Brain pericyte (primary cell): ENCODE measurements at regions not wholly inside any gene's neighbourhood (a gene's known extent, or its start where the extent isn't known, plus 50 kb on each side); places are given as distances from the start of the nearest gene placed in this dataset.
"Not testable (repeated sequence)": the region's sequence is repeated elsewhere in the genome, so short reads cannot be mapped to it uniquely, and the experiment has no call there.

Source experiments
- DNase-seq: peaks from one replicate; pipeline ENCODE4 v3.0.0-alpha.2; 2012; ENCODE audit warnings: low read depth, low spot score

DNA sequence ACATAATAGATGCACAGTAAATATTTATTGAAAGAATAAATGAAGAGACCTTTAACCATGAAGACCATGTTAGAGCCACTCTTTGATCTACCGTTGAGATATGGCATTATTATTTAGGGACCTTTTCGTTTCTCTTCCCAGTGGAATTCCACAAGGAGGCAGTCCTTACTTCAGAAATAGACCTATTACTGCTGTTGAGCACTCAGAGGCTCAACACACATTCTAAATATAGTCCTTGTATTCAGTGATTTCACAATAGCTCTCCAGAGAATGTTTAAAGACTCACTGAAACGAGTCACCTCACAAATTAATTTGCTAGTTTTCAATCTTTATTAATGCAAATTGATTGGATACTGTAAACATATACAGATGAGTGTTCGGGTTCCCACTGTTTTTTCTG lies 603.8 kb downstream of the CDH8 start:
- DNase-seq, result no peak

DNA sequence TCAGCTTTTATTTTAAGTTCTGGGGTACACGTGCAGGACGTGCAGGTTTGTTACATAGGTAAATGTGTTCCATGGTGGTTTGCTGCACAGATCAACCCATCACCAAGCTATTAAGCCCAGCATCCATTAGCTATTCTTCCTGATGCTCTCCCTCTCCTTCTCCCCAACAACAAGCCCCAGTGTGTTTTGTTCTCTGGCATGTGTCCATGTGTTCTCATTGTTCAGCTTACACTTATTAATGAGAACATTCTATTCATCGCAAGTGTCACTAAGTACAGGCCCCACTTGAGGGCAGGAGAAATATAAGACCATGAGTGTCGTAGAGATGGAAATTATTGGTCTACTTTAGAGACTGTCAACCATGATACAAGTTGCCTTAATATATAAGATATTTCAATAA lies 615.1 kb downstream of the CDH8 start:
- DNase-seq, result no peak

DNA sequence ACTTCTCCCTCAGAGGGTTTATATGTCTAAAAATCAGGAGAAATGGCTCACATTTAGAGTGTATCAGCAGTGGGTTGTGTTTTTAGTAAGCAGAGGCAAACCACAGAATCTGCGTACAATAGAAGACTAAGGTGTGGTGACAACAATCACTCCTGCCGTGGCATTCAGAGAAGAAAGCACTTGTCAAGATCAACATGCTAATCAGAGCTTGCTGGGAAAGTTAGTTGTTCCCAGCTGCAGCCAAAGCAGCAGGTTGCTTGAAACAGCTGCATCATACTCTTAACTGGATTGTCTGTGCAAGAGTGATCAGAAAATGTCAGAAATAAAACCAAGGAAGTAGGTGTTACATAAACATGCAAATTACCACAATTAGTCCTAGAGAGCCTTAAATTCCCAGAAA lies 616.4 kb downstream of the CDH8 start:
- DNase-seq, result no peak

DNA sequence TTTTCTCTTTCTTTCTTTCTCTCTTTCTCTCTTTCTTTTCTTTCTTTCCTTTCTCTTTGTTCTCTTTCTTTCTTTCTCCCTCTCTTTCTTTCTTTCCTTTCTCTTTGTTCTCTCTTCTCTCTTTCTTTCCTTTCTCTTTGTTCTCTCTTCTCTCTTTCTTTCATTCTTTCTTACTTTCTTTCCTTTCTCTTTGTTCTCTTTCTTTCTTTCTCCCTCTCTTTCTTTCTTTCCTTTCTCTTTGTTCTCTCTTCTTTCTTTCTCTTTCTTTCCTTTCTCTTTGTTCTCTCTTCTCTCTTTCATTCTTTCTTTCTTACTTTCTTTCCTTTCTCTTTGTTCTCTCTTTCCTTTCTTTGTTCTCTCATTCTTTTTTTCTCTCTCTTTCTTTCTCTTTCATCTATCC lies 617.4 kb downstream of the CDH8 start:
- DNase-seq, result not testable (repeated sequence)

DNA sequence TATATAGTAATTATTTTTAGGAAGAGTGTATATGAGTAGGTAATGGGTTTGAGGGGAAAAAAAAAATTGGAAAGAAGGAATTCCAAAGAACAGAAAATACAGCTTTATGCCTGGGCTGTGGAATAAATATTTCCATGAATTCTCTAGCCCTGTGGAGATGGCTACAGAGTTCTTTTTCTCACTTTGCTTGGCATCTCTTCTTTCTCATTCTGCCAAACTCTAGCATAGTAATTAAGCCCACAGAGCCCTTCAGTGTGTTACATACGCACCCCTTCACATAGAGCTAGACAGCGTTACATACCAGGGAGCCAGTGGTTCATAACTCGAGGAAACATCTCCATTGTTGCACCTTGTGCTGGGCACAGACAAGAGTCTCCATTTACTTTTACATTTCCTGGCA lies 621.1 kb downstream of the CDH8 start:
- DNase-seq, result no peak

DNA sequence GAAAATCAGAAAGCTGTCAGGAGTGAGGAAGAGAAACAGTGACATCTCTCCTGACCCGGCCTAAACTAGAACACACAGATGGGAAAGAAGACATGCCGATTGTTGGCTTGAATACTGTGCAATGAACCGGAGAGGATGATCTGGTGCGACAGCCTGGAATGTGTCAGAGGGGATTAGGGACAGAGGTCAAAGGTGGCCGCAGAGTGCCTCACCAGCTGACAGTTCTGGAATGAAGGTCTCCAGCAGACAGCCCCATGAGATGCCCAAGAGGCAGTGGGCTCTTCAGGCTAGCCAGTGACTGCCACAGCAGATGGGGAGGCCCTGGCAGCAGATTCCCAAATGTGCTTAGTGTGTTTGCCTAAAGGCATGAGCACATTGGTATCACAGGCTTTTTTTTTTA lies 623.2 kb downstream of the CDH8 start:
- DNase-seq, result no peak

DNA sequence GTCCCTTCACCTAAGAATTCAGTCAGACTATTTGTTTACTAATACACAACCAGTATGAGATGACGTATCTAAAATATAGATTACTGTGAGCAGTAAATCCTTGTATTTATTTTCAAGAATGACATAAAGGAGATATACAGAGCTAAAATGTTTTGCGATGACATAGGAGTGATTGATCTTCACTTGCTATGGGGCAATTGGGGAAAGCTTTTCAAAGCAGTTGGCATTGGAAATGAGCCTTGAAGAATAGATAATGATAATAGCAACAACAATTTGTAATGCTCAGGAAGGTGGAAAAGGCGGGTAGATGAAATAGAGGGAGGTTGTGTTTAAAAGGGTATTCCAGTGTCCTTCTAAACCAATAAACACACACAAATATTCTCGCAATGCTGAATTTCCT lies 623.7 kb downstream of the CDH8 start:
- no peak for DNase-seq

DNA sequence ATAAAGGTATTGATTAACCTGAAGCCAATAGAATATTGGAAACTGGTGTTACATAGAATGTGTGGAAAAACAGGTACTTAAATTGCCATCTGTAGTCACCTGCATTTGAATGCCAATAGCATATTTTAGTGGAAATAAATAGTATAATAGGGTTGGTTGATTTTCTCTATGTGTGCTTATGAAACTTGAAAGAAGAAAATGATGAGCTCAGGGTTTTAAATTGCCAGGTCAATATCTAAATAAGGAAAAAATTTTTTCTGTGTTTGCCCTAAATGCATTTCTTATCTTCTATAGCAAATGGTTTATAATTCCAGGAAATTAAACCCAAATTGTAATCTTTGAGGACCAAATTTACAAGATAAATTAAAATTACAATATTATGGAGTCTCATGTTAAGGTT lies 626.6 kb downstream of the CDH8 start:
- no peak for DNase-seq

DNA sequence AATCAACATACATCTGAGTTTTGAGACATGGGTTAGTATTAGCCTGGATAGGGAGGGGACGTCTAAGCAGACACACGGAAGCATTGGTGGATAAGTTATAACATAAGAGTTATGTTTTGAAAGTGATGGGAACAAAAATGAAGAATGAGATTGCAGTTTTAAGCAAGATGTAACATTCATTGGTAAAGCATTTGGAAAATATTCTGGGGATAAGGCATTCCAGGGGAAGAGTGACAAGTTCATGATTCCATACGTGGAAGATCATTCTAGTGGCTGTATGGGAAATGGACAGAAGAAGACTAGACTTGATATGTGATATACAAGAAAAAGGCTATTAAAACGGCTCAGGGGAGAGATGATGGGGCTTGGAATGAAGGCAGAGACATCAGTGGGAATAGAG lies 632.9 kb downstream of the CDH8 start:
- no peak for DNase-seq

DNA sequence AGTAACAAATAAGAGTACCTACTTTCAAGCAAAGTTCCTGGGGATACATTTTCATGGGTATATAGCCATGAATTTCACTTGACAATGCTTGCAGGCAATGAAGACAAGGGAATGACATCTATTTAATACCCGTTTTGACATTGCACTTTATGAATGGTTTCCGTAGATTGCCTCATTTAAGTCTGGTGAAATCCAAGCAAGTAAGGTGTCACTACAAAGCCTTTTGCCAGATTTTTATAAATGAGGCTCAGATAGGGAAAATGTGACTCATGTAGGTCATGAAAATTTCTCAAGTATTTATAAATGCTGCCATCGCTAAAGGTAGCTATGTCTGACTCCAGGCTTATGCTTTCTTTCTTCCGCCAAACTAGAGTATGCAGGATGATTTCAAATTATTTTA lies 644.3 kb downstream of the CDH8 start:
- DNase-seq, result no peak

DNA sequence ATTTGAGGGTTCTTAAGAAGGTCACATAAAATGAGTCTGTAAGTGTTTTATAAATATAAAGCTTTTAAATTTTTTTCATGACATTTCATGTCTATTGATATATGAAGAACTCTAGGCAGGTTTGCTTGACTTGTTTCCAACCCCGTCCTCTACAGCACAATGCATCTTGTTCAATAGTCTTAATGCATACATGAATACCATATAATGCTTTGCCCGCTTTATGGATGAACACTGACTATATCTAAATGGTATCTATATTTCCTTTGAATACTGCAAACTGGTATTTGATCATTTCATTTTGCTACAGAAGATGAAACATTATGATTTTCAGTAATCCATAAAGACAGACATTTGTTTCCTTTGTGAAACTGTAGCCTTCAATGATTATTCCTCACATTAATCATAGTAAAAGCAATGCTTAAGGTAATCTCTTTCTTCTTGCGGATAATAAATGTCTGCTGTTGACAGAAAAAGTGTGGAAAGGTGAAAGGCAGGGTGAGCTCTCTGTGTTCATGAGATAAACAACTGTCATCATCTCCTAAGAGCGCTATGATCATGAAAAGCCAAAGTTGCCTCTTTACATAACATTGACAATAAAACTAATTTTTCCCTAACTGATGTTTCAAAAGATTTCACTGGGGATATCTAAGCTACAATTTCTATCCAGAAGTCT lies 645.1 kb downstream of the CDH8 start:
- no peak for DNase-seq

DNA sequence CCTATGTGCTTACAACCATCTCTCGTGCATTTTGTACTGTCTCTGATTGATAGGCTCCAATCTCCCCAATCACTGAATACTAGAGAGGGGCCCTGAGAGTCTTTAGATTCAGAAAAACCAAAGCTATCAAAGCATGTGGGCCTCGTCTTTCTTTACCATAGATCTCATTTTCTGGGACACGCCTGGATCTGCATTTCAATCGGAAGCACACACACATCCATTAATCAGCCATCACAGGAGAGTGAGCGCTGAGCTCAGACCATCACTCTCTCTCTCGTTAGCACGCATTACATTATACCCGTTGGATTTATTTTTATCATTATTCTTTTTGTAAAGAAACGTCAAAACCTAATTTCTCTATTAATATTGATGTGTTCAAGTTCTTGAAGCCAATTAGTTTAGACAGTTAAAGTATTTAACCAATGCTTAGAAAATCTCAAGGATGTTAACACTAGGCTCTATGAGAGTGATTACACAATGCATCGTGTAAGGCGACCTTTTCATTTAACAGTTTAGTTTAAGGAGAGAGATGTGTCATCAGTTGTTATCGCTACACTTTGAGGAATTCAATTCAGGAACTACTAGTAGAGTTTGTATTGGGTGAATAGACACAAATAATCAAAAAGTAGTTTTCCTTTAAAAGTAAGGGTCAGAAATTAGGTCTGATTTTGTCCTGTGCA lies 650.7 kb downstream of the CDH8 start:
- DNase-seq, result no peak

DNA sequence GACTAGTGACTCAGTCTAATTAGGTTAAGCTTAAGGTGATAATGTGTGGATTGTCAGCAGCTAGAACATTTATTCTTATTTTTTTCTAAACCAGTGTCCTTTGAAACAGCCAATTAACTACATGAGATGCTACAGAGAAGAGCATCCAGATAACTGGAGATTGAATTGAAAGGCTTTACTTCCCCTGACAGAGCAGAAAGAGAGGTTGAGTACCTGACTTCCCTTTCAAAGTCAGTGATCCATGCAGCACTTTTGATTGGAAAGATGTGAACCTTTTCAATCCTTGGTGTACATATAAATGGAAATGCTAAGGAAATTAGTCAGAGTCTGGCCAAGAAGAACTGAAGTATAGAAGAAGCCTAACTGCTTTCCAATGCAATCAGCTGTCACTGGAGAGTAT lies 653.8 kb downstream of the CDH8 start:
- no peak for DNase-seq

DNA sequence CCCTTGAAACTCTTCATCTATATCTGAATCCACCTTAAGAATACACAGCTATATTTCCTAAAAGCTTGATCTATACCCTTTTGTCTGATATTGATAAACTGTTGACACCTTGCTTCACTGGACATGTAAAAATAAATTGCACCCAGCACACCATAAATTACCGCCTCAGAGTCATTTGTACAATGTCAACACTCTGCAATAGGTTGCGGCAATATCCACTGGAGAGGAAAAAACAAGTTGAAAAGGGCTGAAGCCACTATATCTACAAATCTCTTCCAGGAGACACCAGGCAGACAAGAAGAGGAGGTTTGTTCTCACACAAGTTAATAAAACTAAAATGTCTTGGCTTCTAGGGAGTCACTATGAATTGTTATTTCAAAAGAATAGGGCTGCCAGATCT lies 656.9 kb downstream of the CDH8 start:
- no peak for DNase-seq

DNA sequence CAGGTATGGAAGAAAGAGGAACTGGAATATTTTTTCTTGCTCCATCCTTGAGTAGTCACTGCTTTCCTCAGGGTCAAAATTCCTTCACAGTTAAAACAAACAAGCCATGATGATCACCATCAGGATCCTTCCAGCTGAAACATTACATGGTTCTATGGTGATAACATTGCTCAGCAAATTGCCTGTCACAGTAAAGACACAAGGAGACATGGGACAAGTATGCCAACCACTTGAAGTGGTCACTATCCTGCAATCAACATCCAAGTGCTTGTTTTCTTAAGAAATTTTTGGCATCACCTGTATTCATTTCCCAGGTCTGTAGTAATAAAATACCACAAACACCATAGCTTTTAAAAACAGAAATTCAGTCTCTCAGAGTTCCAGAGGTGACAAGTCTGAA lies 662.2 kb downstream of the CDH8 start:
- DNase-seq, result no peak

DNA sequence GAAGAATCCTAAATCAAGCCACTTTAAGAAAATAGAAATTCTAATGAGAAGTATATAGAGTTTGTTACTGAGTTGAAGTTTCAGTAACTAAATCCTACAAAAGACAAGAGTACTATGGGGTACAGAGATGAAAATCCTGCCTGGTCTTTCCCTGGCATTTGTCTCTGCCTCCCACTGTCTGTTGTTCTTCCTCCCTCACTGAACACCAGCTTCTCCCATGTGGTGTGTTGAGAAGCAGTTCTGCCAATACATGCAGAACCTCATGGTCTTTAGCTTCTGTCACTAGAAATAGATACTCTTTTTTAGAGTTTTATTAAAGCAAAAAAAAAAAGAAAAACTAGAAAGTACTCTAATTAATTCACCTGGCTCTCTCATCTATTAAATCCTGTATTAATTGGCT lies 664.4 kb downstream of the CDH8 start:
- DNase-seq, result no peak

DNA sequence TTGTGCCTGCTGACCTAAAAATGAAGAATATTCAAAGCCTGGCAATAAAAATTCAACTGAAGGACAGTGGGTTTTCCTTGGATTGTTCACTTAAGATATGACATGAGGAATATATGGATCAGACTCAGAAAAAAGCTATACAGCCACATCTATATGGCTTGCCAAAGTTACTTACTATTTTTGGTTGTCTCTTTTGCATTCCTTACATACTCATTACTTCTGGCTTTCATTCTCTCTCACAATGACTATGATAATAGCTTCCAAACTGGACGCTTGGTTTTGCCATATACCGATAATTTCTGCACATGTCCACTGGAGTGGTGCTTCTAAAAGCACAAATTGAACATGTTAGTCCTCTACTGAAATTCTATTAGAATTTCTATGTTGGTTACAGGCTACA lies 664.9 kb downstream of the CDH8 start:
- DNase-seq, result no peak

DNA sequence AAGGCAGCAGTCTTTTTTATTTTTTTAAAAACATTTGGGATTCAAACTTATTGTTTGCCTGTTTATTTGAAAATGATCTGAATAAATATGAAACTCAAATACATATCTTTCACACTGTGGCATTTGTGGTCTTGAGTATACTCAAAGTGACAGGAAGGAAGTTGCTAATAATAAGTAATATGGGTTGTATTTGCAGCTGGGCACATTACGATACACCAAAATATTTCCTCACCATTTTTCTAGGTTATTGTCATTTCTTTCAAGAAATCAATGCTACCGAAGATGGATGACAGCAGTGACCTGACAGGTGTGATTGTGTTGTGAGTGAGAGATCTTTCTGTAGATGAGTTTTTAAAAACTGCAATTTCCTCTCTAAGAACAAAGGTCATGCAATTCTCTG lies 665.7 kb downstream of the CDH8 start:
- no peak for DNase-seq

DNA sequence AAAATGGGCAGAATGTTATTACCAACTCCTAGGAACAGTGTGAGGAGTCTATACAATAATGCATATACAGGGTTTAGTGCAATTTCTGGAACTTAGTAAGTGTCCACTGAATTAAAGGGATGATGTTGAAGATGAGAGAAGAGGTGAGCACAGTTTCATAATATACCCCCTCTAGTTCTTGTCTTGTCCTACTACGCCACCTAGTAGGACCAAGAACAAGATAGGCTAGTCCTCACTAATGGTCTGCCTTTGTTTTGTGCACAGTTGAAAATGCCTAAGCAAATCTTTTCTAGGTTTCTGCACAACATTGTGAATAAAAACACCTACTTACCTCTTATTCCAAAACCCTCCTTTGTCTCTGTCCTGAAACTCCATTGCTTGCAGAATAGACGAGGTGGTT lies 670.2 kb downstream of the CDH8 start:
- DNase-seq, result no peak

DNA sequence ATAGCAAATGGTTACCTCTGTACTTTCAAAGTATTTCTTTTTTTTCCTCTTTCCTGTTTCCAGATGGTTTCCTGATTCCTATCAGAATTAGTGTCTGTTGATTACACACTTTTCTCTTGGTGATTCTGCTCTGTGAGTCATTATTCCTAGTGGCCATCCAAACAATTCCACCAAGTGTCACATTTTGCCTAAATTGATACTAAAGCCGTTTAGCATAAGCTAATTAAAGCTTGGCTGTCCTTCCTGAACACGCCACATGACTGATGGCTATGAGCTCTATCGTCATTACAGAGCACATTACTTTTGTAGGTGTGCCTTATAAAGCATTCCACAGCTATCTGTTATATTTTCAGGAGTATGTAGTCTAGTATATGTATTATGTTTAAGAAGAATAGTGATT lies 671.2 kb downstream of the CDH8 start:
- DNase-seq, result no peak

DNA sequence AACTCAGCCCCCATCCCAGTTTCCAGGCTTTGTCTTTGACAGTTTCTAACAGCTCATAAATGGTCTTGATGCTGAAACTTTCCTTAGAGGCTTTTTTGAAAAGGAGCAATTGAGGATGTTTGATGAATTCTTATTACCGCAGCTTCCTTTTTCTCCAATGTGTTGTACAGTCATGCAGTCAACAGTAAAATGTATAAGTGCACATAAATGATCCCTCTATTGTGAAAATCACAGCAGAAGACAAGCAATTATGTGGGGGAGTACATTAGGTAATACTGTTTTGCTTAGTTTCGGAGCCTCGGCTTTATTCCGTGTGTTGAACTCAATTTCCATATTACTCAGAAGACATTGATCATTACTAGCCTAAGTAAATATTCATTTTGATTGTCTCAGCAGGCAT lies 673.7 kb downstream of the CDH8 start:
- no peak for DNase-seq

DNA sequence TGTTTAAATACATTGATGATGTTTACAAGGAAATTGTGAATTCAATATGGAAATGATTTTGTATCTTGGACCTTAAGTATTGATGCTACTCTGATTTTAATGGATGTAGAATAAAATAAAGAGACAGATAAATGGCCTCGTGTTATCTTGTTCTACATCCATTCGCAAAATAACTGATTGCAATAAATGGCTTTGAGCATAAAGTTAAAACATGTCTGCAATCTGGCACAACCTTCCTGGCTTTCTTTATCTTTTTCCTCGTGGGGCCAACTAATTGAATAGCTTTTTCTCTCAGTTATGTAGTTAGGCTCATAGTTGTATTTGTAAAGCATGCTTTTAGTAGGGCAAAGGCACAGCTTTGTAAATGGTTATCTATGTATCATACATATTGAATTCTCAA lies 691.4 kb downstream of the CDH8 start:
- DNase-seq, result no peak

DNA sequence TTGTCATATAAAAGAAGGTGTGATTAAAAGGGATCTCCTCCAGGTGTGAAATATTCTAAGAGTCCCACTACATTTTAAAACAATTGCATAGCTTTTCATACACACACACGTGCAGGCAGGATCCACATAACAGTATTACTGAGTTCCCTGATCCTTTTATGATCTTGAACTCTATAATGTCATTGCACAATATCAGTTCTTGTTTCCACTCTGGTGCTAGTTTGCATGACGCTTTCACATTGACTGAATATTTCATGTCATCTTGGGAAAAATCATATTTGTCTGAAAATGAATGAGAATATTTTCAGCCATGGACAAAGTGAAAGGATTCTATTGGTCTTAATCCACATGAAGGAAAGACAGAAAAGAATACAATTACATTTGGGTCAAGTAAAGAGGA lies 703.8 kb downstream of the CDH8 start:
- no peak for DNase-seq

DNA sequence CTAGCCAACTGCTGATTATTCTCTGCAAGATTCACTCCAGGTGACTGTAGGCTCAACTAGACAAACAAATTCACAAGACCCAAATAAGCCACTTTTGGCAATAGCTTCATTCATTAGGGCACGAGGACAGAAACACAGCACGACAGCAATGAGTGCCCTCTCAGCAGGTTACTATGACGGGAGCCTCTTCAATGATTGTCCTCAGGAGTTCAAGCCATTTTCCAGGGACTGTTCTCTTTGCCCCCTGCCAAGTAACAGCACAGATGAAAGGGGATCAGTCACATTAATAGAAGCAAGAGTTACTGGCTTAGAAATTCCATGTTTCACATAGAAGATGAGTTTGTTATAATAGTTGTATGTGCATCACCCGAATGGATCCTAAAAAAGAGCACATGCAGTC lies 712.2 kb downstream of the CDH8 start:
- no peak for DNase-seq
